OCI-LY7 (cell line): ENCODE measurements at regions not wholly inside any gene's neighbourhood (a gene's known extent, or its start where the extent isn't known, plus 50 kb on each side); places are given as distances from the start of the nearest gene placed in this dataset.

ENCODE experiments used
- EZH2phosphoT487 ChIP-seq: fragments of 200-600 bp; sonication (generic); IDR thresholded peaks from 2 replicates; pipeline ENCODE4 v1.6.1; 2018; ENCODE audit warnings: low read depth, borderline replicate concordance, mild to moderate bottlenecking, mixed run types, antibody characterized with exemption, low read length, moderate library complexity, mixed read lengths
- TF ChIP-seq, protein P1 (sequence below): fragments of 200-600 bp; sonication (generic); conservative IDR thresholded peaks from 2 replicates; pipeline ENCODE4 v1.5.1; 2014; ENCODE audit warnings: mild to moderate bottlenecking, antibody characterized with exemption, low read length, moderate library complexity, mixed read lengths

DNA sequence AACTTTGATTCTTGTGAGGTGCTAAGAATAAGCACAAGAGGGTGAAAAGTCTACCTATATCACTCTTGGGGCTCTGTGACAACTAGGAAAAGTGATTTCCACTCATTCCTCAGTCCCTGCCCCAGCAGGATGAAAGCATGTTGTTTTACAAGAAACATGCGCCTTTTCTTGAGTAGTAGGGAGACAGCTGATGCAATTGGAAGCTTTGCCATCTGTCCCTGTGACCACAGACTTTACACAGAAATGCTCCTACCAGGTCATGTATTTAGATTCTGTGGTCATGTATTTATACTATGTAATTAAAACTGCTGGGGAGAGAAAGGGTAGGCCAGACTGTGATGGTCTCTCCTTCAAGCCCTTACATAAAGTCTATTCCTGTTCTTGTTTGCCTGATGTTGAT is 445.5 kb downstream of the PTPRC start:
- TF ChIP-seq, protein P1, sequence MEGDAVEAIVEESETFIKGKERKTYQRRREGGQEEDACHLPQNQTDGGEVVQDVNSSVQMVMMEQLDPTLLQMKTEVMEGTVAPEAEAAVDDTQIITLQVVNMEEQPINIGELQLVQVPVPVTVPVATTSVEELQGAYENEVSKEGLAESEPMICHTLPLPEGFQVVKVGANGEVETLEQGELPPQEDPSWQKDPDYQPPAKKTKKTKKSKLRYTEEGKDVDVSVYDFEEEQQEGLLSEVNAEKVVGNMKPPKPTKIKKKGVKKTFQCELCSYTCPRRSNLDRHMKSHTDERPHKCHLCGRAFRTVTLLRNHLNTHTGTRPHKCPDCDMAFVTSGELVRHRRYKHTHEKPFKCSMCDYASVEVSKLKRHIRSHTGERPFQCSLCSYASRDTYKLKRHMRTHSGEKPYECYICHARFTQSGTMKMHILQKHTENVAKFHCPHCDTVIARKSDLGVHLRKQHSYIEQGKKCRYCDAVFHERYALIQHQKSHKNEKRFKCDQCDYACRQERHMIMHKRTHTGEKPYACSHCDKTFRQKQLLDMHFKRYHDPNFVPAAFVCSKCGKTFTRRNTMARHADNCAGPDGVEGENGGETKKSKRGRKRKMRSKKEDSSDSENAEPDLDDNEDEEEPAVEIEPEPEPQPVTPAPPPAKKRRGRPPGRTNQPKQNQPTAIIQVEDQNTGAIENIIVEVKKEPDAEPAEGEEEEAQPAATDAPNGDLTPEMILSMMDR = no peak
- no peak for TF ChIP-seq EZH2phosphoT487
